Prostate gland (tissue), 2 donors: ENCODE measurements at regions not wholly inside any gene's neighbourhood (a gene's known extent, or its start where the extent isn't known, plus 50 kb on each side); places are given as distances from the start of the nearest gene placed in this dataset.

Experiments
- DNase-seq: peaks from one replicate; pipeline ENCODE4 v3.0.0-alpha.2; 2019; ENCODE audit warnings: low spot score
- H3K27ac ChIP-seq, 2 donors: fragments of 200-600 bp; sonication (generic); 2 replicates each; pipeline ENCODE4 v1.5.1; 2017 to 2019
- H3K27me3 ChIP-seq: fragments of 200-600 bp; sonication (generic); replicated peaks from 2 replicates; pipeline ENCODE4 v1.5.1; 2019; ENCODE audit not compliant: insufficient read depth
- H3K36me3 ChIP-seq, 2 donors: fragments of 200-600 bp; sonication (generic); 1 replicate in 1 of 2; 2 replicates in 1 of 2; pipeline versions ENCODE4 v1.5.1 to v1.8.1; 2017 to 2019
- H3K4me1 ChIP-seq: fragments of 200-600 bp; sonication (generic); replicated peaks from 2 replicates; pipeline ENCODE4 v1.5.1; 2019
- H3K4me3 ChIP-seq, 2 donors: fragments of 200-600 bp; sonication (generic); 2 replicates each; pipeline ENCODE4 v1.5.1; 2017 to 2019
- H3K9me3 ChIP-seq: fragments of 200-600 bp; sonication (generic); 2 replicates; pipeline ENCODE4 v1.5.1; 2017
- CTCF ChIP-seq, 4 experiments: fragments of 200-600 bp in 2 of 4; fragments of 450-650 bp in 2 of 4; sonication (generic) in 2 of 4; IDR thresholded peaks; 1 replicate in 3 of 4; 2 replicates in 1 of 4; pipeline ENCODE4 v1.5.1; 2016 to 2019; ENCODE audit warnings: antibody characterized with exemption in 4 of 4, mild to moderate bottlenecking in 2 of 4, moderate library complexity in 2 of 4
- POLR2A ChIP-seq: fragments of 450-650 bp; IDR thresholded peaks from one replicate; pipeline ENCODE4 v1.6.1; 2016; ENCODE audit warnings: antibody characterized with exemption, mild to moderate bottlenecking
- POLR2AphosphoS5 ChIP-seq: sonication (generic); formaldehyde crosslinking; IDR thresholded peaks from one replicate; pipeline ENCODE4 v1.6.1; 2017; ENCODE audit warnings: antibody characterized with exemption
- WGBS: methylation state at CpG from one replicate; pipeline ENCODE4 v1.1.5; 2018; 5-methylcytosine and 5-hydroxymethylcytosine counted together
- intact Hi-C: fragments of 100-400 bp; cut with DNase I; formaldehyde crosslinking; loops from one replicate; pipeline ENCODE4 v1.14.2; 2022

- intact Hi-C loops: no loop called here
- 79% methylated on average over 4 of the region's 4 CpGs for WGBS
- no peaks in the 10 kb centered on the region for H3K4me1 ChIP-seq
- no peaks in the 10 kb centered on the region for H3K36me3 ChIP-seq
- H3K27me3 ChIP-seq: no peaks in the 10 kb centered on the region
- TF ChIP-seq POLR2A: no peak
- no peak for TF ChIP-seq CTCF (IDR thresholded peaks at IDR 0.05)
- TF ChIP-seq POLR2AphosphoS5: no peak
- no peaks in the 10 kb centered on the region for H3K9me3 ChIP-seq
- DNase-seq: no peak
- no peak overlapping the region for H3K27ac ChIP-seq
- no peak overlapping the region for H3K4me3 ChIP-seq
These were observed 1306.9 kb downstream of the UQCRFS1 start for GRCh38 chr19:27906081-27906480.

GRCh38 chr19:27905074-27905473 lies 1307.9 kb downstream of the UQCRFS1 start:
- no peak for DNase-seq
- Histone ChIP-seq H3K4me3 (no peak overlapping the region), H3K27ac (no peak overlapping the region), H3K36me3 (no peaks in the 10 kb centered on the region), H3K27me3 (no peaks in the 10 kb centered on the region), H3K9me3 (no peaks in the 10 kb centered on the region), H3K4me1 (no peaks in the 10 kb centered on the region)
- intact Hi-C loops: no loop called here
- TF ChIP-seq POLR2A (no peak), POLR2AphosphoS5 (no peak), CTCF (IDR thresholded peaks at IDR 0.05) (no peak)

- Histone ChIP-seq H3K4me3 (no peak overlapping the region), H3K4me1 (no peaks in the 10 kb centered on the region), H3K9me3 (no peaks in the 10 kb centered on the region), H3K27ac (no peak overlapping the region), H3K27me3 (no peaks in the 10 kb centered on the region), H3K36me3 (no peaks in the 10 kb centered on the region)
- WGBS: 84% methylated on average over 3 of the region's 3 CpGs
- DNase-seq: no peak
- no peak for TF ChIP-seq POLR2AphosphoS5
- TF ChIP-seq CTCF (IDR thresholded peaks at IDR 0.05): no peak
- no peak for TF ChIP-seq POLR2A
- intact Hi-C loops: no loop called here
These were observed 1311.9 kb downstream of the UQCRFS1 start for GRCh38 chr19:27901078-27901477.

- no peak overlapping the region for H3K4me3 ChIP-seq
- 100% methylated on average over 1 of the region's 1 CpG for WGBS
- H3K9me3 ChIP-seq: no peaks in the 10 kb centered on the region
- intact Hi-C loops: no loop called here
- H3K4me1 ChIP-seq: no peaks in the 10 kb centered on the region
- no peak for DNase-seq
- H3K27me3 ChIP-seq: no peaks in the 10 kb centered on the region
- no peaks in the 10 kb centered on the region for H3K36me3 ChIP-seq
- TF ChIP-seq POLR2AphosphoS5: no peak
- TF ChIP-seq CTCF (IDR thresholded peaks at IDR 0.05): no peak
- no peak for TF ChIP-seq POLR2A
- H3K27ac ChIP-seq: no peak overlapping the region
These were observed 1316.9 kb downstream of the UQCRFS1 start for GRCh38 chr19:27896091-27896490.

- intact Hi-C loops: no loop called here
- no peaks in the 10 kb centered on the region for H3K4me1 ChIP-seq
- no peaks in the 10 kb centered on the region for H3K9me3 ChIP-seq
- H3K27me3 ChIP-seq: no peaks in the 10 kb centered on the region
- no peak for TF ChIP-seq POLR2AphosphoS5
- no peak for TF ChIP-seq POLR2A
- H3K27ac ChIP-seq: no peak overlapping the region
- WGBS: 79% methylated on average over 12 of the region's 12 CpGs
- no peak for DNase-seq
- H3K36me3 ChIP-seq: no peaks in the 10 kb centered on the region
- no peak overlapping the region for H3K4me3 ChIP-seq
These were observed 1317.8 kb downstream of the UQCRFS1 start for GRCh38 chr19:27894906-27895754.
